Dedifferentiated amniotic fluid mesenchymal stem cell (primary cell): ENCODE measurements at regions not wholly inside any gene's neighbourhood (a gene's known extent, or its start where the extent isn't known, plus 50 kb on each side); places are given as distances from the start of the nearest gene placed in this dataset.

Experiments
- DNase-seq: peaks from one replicate; pipeline ENCODE4 v3.0.0-alpha.2; 2016; ENCODE audit errors: extremely low spot score

- DNase-seq, result no peak
Measured at GRCh38 chrX:39504850-39505259, 592.9 kb downstream of the BCOR start.

- DNase-seq, result no peak
Measured at GRCh38 chrX:39506131-39506530, 591.6 kb downstream of the BCOR start.

- DNase-seq, result no peak
Measured at GRCh38 chrX:39507034-39507433, 590.7 kb downstream of the BCOR start.

GRCh38 chrX:39507617-39508299 is 590.0 kb downstream of the BCOR start:
- no peak for DNase-seq

GRCh38 chrX:39508300-39508692 is 589.5 kb downstream of the BCOR start:
- DNase-seq, result no peak

GRCh38 chrX:39509157-39509556 is 588.6 kb downstream of the BCOR start:
- no peak for DNase-seq

GRCh38 chrX:39513836-39514235 is 583.9 kb downstream of the BCOR start:
- no peak for DNase-seq

- no peak for DNase-seq
Measured at GRCh38 chrX:39514801-39515200, 583.0 kb downstream of the BCOR start.

GRCh38 chrX:39516427-39516841 is 581.3 kb downstream of the BCOR start:
- no peak for DNase-seq

- no peak for DNase-seq
Measured at GRCh38 chrX:39518476-39519029, 579.2 kb downstream of the BCOR start.

- DNase-seq, result no peak
Measured at GRCh38 chrX:39519030-39519488, 578.7 kb downstream of the BCOR start.

- DNase-seq, result no peak
Measured at GRCh38 chrX:39519566-39520301, 578.0 kb downstream of the BCOR start.

- no peak for DNase-seq
Measured at GRCh38 chrX:39525758-39526157, 572.0 kb downstream of the BCOR start.

GRCh38 chrX:39527025-39527424 is 570.7 kb downstream of the BCOR start:
- DNase-seq, result no peak

- DNase-seq, result no peak
Measured at GRCh38 chrX:39528161-39528916, 569.4 kb downstream of the BCOR start.

- no peak for DNase-seq
Measured at GRCh38 chrX:39532761-39533160, 565.0 kb downstream of the BCOR start.

GRCh38 chrX:39534949-39535348 is 562.8 kb downstream of the BCOR start:
- DNase-seq, result no peak

- DNase-seq, result no peak
Measured at GRCh38 chrX:39536211-39536610, 561.5 kb downstream of the BCOR start.

GRCh38 chrX:39541881-39542280 is 555.9 kb downstream of the BCOR start:
- no peak for DNase-seq

- no peak for DNase-seq
Measured at GRCh38 chrX:39542316-39542715, 555.4 kb downstream of the BCOR start.

GRCh38 chrX:39550795-39551361 is 546.9 kb downstream of the BCOR start:
- DNase-seq, result no peak

GRCh38 chrX:39551762-39552161 is 546.0 kb downstream of the BCOR start:
- DNase-seq, result no peak
